ENCODE measurements at regions not wholly inside any gene's neighbourhood (a gene's known extent, or its start where the extent isn't known, plus 50 kb on each side); places are given as distances from the start of the nearest gene placed in this dataset.
"Not testable (repeated sequence)": the region's sequence is repeated elsewhere in the genome, so short reads cannot be mapped to it uniquely, and the experiment has no call there.

- no peak for DNase-seq
Measured at GRCh38 chr6:19714434-19715166, 122.6 kb upstream of the ID4 start.

- no peak for DNase-seq
Measured at GRCh38 chr6:19715167-19715551, 122.0 kb upstream of the ID4 start.

GRCh38 chr6:19719691-19720128 is 117.5 kb upstream of the ID4 start:
- DNase-seq = no peak

- DNase-seq = no peak
Measured at GRCh38 chr6:19721766-19722377, 115.3 kb upstream of the ID4 start.

- DNase-seq = no peak
Measured at GRCh38 chr6:19722999-19723398, 114.2 kb upstream of the ID4 start.

GRCh38 chr6:19723545-19723944 is 113.6 kb upstream of the ID4 start:
- no peak for DNase-seq

GRCh38 chr6:19725436-19725835 is 111.7 kb upstream of the ID4 start:
- DNase-seq = not testable (repeated sequence)

- DNase-seq = no peak
Measured at GRCh38 chr6:19731282-19731681, 105.9 kb upstream of the ID4 start.

- no peak for DNase-seq
Measured at GRCh38 chr6:19734061-19734460, 103.1 kb upstream of the ID4 start.

- DNase-seq = no peak
Measured at GRCh38 chr6:19734519-19734918, 102.7 kb upstream of the ID4 start.

GRCh38 chr6:19736066-19736465 is 101.1 kb upstream of the ID4 start:
- DNase-seq = no peak

GRCh38 chr6:19738010-19738409 is 99.2 kb upstream of the ID4 start:
- DNase-seq = no peak

GRCh38 chr6:19749722-19750121 is 87.4 kb upstream of the ID4 start:
- no peak for DNase-seq

GRCh38 chr6:19752746-19753145 is 84.4 kb upstream of the ID4 start:
- DNase-seq = no peak

GRCh38 chr6:19753826-19754225 is 83.3 kb upstream of the ID4 start:
- DNase-seq = no peak

- DNase-seq = no peak
Measured at GRCh38 chr6:19754686-19755085, 82.5 kb upstream of the ID4 start.

- DNase-seq = no peak
Measured at GRCh38 chr6:19755181-19755580, 82.0 kb upstream of the ID4 start.

- DNase-seq = no peak
Measured at GRCh38 chr6:19757036-19757435, 80.1 kb upstream of the ID4 start.

GRCh38 chr6:19759117-19759880 is 77.9 kb upstream of the ID4 start:
- no peak for DNase-seq

GRCh38 chr6:19761121-19761520 is 76.0 kb upstream of the ID4 start:
- no peak for DNase-seq

- DNase-seq = no peak
Measured at GRCh38 chr6:19771753-19772336, 65.3 kb upstream of the ID4 start.

GRCh38 chr6:19772891-19773290 is 64.3 kb upstream of the ID4 start:
- no peak for DNase-seq

GRCh38 chr6:19781269-19781668 is 55.9 kb upstream of the ID4 start:
- DNase-seq = no peak

GRCh38 chr6:19782588-19782987 is 54.6 kb upstream of the ID4 start:
- DNase-seq = no peak
